Right kidney (tissue), 1 donor: ENCODE measurements at regions not wholly inside any gene's neighbourhood (a gene's known extent, or its start where the extent isn't known, plus 50 kb on each side); places are given as distances from the start of the nearest gene placed in this dataset.

Experiments
- DNase-seq: peaks from one replicate; pipeline ENCODE4 v3.0.0-alpha.2; 2016

DNA sequence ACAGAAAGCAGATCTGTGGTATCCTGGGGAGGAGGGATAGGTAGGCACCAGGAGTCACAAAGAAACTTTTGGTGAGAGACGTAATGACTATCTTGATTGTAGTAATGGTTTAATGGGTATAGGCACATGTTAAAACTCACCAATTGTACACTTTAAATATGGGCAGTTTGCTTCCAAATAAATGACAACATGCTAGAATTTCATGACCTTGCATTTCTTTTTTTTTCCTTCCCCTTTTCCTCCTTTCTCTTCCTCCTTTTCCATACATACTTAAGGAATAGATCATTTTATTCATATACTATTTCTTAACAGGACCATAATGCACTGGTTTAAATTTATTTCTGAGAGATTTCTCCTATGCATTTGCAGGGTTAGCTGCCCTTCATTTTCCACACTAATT lies 341.8 kb downstream of the TMEM182 start:
- no peak for DNase-seq

DNA sequence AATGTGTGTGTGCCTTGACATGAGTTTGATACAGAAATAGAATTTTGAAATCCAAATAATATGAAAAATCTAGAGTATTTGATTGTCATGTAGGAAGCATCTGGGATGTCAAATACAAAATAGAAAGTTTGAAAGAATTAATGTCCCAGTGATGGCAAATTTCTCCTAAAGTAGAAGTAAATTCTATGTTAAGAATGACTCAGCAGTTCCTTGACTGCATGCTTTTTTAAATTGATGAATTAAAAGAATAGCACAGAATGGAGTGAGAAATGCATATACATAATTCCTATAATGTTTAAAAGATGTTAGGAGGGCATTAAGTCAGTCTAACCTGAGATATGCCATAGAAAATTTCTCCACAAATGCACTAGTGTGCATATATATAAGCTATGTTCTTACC lies 357.5 kb downstream of the TMEM182 start:
- no peak for DNase-seq

DNA sequence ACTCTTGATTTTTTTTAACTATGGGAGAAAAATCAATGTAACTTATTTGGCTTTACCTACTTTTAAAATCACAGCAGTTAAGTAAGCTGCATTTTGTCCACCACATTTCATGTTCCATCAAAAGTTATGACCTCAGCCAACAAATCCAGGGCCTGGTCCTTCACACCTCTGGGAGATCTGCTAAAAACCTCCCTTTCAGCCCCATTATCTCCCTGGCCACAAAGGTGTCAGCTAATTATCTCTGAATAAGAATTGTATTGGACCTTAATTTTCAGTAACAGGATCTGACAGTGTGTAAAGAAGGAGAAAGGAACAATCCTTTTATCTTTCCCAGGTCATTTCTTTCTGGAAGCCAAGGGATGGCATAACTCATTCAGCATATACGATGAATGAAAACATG lies 359.3 kb downstream of the TMEM182 start:
- no peak for DNase-seq

DNA sequence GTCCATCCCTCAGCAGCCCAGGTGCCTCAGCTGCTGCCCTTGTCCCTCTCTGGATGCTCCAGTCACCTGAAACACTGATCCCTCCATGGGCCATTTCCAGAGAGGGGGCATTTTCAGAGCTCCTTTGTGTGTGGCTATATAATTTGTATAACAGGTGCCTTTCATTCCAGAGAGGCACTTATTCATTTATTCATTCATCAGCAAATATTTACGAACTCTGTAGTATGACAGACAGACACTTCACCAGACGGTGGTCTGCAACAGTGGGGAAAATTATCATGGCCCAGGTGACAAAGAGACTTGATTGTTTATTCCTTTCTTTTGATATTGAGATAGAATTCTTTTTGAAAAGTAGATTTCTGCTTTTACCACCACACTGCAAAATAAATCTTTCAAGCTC lies 361.7 kb downstream of the TMEM182 start:
- no peak for DNase-seq

DNA sequence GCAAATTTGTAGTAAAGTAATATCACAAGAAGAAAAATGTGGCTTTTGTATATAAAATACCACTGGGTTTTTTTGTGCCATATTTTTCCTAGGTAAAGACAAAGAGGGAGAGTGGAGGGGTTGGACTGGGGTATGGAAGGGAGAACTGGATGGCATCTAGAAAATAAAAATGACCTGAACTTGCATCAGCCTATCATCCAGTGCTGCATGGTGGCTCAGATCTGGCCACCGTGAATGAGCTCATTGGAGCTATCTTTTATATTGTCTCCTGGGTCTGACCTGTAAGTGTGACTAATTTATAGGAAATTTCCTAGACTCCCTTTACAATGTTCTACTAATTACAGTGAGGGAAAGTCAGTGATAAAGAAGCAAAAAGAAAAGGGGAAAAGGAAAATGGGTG lies 369.0 kb downstream of the TMEM182 start:
- no peak for DNase-seq

DNA sequence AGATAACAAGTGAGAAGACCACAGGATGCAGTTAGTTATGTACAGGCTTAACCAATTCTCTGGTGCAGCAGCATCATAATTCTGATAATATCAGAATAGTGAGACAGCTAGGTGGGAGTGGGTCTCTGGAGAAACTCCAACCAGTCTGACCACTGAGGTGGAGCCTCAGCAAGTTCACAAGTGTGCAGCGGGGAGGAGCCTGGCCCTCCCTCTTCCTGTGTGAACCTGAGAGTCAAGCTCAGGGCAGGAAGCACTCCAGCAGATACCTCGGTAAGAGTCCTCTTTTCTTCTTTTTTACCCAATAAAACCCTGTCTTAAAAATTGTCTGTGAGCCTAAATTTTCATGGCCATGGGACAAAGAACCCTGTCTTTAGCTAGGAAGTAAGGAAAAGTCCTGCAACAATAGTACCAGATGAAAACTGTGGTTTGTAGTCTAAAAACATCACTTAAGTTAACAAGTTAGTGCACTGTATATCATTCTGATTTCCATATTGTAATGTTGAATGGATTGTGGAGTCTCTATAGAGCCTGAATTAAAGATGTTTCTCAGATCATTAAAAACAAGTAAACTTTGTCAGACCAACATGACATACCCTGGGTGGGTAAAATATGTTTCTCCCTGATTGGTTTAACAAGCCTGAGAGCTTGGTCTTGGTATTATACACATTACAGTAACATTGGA lies 370.8 kb downstream of the TMEM182 start:
- DNase-seq: no peak

DNA sequence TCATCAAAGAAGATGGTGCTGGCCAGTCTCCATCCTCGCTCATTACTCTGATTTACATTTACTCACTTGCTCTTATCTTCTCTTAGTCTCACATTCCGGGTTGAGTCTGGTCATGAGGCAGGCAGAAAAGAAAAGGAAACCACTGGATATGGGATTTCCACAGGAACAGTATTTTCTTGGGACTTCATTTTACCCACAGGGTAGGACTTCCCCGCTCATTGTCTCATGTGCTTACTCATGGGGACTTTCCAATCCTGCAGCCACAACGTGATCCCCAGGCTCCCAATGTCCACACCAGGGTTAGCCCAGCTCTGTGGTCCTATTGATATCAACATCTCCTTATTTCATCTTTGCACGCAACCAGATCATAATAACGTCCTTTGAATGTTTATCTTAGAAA lies 373.8 kb downstream of the TMEM182 start:
- no peak for DNase-seq

DNA sequence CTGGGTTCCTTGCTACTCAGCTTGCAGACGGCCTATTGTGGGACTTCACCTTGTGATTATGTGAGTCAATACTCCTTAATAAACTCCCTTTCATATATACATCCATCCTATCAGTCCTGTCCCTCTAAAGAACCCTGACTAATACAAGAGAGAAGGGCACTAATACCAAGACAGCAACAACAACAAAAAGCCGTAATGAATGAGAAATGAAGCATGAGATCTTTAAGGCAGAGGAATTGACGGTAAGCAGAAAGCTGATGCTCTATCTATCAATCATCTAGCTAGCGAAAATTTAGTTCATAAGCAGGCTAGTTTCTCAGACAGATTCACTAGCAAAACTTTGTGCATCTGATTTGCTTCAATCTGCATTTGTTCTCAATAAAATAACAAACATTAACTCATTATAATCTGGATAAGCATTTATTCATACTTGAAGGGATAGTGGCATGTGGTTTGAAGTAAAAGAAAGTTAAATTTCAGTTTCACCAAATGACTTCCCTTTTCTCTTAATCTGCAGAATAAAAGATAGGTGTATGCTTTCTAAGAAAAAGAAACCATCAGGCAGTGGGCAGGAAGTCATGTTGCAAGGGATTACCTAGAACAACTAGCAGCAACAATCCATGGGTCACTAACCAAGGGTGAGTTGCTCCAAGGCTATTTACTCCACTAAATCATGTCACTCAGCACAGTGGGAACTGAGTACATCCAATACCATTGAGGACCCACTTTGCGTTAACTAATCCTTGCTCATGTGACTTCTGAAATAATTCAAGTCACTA lies 376.5 kb downstream of the TMEM182 start:
- peak; percentile 15 for DNase-seq

DNA sequence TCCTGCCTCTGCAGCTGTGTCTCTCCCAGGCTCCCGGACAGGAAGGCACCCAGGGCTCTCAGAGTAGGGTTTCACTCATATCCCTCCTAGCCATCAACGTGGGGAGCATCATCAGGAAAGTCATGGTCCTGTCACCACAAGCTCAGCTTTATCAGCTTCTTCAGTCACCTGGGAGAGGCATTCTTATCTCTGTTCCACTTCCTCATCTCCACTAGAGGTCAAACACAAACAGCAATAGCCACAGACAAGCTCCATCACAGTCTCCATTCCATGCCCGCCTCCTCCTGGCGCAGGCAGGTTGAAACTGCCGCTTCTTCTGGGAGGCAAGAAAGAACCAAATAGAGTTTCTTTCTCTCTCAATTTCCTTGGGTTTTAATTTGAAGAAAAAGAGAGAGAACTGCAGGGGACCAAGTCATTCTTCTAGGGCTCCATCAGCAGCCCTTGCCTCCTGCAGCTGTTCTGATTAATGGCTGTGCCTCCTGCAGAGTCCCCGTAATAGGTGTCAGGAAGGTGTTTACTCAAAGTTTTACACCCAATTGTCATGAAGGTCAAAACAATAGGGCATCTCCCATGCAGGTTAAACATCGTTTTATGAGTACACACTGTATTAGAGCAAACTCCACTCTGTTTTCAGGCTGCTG lies 377.9 kb downstream of the TMEM182 start:
- no peak for DNase-seq

DNA sequence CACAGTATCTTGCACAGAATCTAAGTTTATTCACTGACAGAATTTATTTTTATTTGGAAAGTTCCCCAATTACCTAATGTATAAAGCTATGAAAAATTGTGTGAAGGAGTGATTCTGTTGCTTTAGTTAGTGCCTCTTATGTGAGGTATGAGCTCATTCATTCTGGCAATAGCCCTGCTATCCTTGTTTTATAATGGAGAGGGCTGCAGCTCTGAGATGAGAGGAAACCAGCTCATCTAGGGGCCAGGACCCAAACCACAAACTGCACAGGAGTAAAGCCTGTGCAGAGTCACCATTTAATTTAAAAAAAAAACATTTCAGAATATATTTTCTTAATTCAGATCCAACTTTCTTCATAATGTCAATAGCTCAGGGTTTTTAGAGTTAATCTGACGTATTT lies 383.0 kb downstream of the TMEM182 start:
- no peak for DNase-seq

DNA sequence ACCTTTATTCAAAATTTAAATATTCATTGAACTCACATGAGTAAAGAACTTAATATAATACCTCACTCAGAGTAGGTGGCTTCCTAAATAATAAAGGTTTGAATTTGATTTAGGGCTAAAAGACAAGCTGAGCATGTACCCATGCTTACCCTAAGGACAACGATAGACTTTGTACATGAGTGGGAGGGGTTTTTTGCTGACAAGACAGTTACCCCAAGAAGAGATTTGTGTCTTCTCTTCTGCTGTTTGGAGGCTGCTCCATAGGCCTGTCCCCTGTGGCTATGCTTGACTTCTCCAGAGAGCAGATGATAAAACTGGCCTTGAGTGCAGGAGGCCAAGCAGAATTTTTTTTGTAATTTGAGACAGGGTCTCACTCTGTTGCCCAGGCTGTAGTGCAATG lies 383.9 kb downstream of the TMEM182 start:
- no peak for DNase-seq

DNA sequence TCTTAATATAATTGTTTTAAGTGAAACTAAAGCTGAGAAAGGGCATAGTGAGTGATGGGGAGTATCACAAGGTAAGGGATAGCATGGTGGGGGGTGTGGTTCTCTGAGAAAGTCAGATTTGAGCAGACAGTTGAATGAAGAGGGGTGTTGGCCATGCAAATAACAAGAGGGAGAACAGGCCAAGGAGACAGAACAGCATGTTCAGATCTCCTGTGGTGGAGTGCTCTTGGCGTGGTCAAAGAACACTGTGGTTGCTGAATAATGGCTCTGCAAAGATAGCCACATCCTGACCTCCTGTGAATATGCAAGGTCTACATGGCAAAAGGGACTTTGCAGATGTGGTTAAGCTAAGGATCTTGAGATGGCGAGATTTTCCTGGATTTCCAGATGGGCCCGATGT lies 389.2 kb downstream of the TMEM182 start:
- no peak for DNase-seq

DNA sequence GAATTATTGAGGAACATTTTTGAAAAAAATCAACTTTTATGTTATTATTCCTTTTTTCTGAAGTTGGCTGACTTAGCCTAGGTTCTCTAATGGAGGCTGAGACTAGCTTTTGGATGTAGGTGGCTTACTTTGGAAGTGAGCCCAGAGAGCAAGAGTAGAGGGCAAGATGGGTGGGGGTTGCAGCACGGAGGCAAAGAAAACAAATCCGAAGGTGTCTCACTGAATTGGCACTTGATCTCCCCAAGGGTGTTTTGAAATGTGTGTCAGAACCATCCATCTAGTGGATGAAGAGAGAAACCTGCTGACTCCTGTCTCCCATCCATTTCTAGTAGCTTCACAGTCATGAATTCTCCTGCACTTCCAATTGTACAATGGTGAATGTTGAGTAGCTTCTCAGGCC lies 390.7 kb downstream of the TMEM182 start:
- DNase-seq: no peak

DNA sequence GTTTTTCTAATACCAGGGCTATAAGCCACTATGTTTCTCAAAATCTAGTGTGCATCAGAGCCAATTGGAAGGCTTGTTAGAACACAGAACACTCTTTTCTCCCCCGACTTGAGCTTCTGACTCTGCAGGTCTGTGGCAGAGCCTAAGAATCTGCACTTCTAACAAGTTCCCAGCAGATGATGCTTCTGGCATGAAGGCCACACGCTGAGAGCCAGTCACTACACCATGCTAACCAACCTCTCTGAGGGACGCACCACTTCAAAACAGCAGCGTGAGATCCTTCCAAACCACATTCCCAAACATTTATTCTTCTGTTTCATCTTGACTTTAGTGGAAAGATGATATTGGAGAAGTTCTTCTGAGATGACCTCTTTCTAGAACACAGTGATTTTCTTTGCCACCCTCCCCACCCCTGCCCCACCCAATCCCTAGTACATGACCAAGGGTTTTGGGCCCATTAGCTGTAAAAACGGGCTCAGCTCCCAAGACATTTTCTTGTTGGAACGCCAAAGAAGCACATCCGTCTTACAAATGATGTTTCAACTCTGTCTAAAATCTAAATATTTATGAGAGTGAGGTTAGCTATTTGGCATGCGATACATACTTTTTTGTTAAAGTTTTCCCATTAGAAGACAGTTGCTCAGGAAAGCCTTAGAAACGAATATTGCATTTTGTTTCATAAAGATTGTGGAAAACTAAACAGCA lies 391.9 kb downstream of the TMEM182 start:
- no peak for DNase-seq

DNA sequence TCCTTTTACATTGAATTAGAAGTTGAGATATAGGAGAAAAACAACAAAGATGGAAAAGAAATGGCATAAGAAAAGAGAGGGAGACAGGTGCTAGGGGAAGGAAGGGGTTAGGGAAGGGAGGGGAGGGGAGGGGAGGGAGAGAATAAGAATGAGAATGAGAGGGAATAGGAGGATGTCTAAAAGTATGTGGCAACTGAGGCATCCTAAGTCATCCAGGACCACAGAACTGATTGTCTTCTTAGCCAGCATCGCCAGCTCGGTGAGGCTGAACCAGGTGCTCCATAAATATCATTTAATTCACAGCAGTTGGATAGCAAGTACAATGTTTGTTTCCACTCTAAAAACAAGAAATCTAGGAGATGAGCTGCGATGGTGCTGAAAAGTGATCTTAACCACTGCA lies 393.5 kb downstream of the TMEM182 start:
- no peak for DNase-seq

DNA sequence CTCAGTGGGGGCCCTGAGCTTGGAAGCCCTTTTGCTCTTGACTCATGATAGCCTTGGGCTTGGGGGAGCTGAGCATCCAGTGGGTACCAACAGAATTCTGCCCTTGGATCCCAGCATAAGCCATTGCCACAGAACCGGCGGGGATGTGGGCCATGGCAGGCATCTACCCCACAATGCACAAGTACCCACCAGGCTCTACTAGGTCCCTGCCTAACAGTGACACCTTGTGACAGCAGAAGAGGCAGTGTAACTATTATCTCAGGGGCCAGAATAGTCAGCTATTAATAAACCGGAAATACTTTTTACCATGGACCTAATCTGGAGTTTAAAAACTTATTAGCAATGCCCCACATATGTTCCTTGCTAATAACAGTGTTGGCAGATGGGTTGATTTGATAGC lies 397.2 kb downstream of the TMEM182 start:
- no peak for DNase-seq

DNA sequence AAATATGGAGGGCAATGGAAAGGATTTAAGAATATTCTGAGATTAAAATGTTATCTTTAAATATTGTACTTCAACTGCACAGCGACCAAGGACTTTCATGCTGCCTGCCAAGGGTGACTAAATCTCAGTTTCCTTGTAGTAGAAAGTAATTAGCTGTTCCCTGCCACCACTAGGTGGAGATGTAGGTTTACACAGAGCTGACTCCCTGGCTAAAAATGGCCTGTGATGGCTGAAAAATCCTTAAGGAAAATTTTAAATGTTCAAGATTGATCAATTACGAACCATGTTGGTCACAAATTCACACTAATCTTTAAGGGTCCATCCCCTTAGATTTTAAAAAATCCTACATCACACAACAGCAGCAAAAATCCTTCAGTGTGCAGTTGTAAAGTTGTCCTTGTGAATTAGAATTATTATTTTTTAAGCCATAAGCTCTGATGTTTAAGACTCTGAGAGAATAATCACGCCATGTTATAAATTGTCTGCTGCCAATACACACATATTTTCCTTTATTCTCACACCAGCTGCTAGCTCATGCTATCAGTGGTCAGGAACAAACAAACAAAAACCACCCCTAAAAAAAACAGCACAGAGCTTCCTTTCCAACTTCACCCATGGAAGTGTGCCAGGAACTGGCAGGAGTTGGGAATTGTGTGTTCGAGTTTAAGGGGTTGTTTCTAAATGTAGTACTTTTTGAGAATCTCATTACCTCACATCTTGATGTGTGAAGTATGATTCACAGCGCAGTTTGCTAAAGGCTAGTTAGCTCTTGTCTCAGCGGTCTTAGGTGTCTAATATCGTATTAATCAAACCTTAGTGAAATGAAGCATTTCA lies 399.8 kb downstream of the TMEM182 start:
- DNase-seq: peak; percentile 18

DNA sequence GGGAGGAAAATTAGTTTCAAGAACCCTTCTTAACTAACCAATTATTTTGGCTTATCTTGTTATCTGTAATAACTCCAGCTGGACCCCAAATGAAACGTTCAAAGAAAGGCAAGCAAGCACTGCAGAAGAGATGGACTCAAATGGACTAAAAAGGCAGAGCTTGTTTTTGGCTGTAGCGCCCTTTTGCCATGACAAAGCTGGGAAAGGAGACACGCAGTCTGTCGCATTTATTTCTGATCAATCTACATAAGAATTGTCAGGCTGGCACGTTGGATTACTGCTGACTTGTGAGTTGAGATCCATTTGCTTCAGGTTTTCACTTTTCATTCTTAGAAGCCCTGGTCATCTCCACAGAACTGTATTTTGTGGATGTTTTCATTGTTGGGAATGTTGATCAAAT lies 402.9 kb downstream of the TMEM182 start:
- DNase-seq: no peak

DNA sequence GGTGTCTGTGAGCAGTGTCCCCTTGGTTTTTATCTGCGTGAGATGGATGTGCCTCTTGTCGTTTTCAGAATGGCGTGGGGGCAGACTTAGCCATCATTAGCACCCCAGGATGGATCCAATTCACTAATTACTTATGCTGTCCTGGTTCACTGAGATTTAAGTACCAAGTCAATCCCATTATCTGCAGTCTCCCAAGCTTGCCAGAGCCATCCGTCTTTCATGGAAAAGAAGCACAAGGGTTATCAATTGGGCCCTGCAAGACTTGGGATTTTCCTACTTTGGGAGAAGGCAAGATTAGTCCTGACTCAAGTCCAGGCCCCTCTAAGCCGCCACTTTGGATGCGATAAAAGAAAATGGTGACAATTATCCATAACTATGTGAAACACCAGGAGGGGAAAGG lies 404.0 kb downstream of the TMEM182 start:
- no peak for DNase-seq

DNA sequence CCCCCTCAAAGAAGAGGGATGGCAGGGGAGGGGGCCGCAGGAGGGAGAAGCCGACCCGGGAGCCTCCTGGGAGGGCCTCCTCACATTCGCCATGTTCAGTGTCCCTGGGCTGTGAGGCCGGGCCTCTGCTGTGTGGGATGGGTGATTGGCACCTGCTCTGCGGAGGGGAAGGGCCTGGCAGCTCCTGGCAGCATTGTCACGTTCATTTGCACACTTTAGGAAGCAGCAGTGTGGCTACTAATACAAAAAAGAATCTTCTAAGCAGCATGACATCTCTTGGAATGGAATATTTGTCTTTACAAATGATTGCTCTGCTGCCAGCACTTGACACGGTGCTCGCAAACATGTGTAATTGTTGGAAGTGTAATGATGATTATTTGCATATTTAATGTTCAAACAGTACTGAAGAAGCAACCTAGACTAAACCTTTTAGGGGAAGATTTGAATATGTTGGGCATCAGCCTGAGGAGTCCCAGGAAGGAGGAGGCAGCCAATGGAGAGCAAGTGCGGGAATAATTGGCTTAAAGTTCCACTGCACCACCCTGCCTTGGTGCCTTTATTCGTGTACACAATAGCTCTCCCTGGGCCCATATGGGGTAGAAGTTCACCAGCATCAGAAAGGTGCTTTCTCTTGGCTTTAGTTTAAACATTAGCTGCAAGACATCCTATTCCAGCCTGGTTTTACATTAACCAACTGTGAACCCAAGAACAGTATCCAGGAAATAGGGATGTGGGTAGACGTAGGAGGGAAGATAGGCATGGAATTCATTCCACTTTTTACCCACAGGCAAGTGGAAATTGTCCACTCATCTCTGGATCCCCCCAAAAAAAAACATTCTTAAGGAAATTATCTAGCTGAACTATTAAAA lies 404.9 kb downstream of the TMEM182 start:
- no peak for DNase-seq

DNA sequence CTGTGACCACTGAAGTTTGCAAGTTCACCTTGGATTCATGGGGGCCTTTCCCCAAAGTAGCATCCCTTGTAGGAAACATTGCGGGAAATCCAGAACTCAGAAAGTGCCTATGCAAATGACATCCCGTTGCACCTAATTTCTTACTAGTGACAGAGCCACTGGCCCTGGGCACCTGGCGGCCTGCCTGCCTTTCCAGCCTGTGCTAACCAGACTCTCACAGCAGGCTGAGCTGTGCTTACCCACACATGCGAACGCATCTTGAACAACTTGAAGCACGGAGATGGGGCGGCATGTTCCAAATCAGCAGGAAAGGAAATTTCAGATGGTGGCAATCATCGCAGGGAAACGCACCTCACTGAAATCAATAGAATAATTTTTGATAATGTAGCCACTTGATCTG lies 405.8 kb downstream of the TMEM182 start:
- DNase-seq: no peak
